ENCODE measurements at regions not wholly inside any gene's neighbourhood (a gene's known extent, or its start where the extent isn't known, plus 50 kb on each side); places are given as distances from the start of the nearest gene placed in this dataset.
"Not testable (repeated sequence)": the region's sequence is repeated elsewhere in the genome, so short reads cannot be mapped to it uniquely, and the experiment has no call there.

DNA sequence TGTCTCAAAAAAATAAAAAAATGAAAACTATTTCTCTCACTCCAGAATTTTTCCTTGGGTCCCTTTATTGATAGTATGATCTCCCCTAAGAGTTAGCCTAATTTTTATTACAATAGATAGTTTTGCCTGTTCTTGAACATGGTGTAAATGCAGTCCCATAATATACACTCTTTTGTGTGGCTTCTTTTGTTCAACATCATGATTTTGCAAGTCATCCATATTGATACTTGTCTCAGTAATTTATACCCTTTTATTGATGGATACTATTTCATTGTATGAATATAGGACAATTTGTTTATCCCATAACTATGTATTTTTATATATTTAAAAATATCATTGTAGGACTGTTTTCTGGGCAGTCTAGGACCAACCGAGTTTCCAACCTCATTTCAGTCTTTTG, 207.0 kb downstream of the UTP18 start:
- in situ Hi-C loops (cut with HindIII; ENCODE audit: low pct_unique_long_range_greater_than_20kb, low sequenced_read_pairs) = no loop called here

DNA sequence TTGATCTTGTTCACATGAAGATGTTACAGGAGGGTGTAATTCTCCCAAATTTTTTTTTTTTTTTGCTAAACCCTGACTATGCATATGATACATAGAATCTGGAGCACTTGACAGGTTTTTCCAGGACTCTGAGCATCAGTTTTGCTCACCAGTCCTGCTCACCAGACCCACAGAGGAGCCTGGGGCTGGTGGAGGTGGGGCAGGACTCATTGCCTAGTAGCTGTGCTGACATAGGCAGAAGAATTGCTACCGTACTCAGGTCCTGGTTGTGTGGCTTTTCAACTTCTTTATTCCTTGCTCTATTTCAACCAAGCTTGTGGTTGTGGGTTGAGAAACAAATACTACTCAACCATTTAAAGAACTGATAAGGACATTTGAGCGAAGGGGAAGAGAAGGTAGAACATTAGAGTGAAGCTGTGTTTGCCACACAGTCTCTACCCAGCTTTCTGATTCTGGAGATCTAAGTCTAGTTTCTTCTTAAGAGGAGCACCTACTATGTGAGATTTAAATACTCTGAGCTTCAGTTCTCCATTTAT, 212.4 kb downstream of the UTP18 start:
- in situ Hi-C loops (cut with HindIII; ENCODE audit: low pct_unique_long_range_greater_than_20kb, low sequenced_read_pairs) = no loop called here
- no peak for DNase-seq (ENCODE audit: low read depth)

More for the DNA sequence above, 207.0 kb downstream of the UTP18 start:
- no peak for DNase-seq (ENCODE audit: low read depth)

DNA sequence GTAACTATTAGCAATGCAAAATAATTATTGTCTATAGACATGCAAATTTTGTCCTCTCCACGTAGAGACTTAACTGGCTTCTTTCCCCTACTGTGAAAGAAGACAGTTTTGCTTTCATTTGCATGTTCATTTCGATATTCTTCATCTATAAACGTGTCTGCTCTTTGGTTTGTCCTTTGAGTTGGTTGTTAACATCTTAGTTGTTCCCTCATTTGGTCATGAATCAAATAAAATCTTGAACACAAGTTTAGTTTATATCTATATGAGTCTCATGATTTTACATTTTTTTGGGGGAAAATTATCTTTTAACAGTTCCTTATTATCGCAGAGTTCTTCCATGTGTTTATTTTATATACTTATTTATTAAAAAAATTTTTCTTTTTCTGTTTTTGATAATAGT, 214.4 kb downstream of the UTP18 start:
- DNase-seq (ENCODE audit: low read depth) = no peak
- in situ Hi-C loops (cut with HindIII; ENCODE audit: low pct_unique_long_range_greater_than_20kb, low sequenced_read_pairs) = no loop called here

DNA sequence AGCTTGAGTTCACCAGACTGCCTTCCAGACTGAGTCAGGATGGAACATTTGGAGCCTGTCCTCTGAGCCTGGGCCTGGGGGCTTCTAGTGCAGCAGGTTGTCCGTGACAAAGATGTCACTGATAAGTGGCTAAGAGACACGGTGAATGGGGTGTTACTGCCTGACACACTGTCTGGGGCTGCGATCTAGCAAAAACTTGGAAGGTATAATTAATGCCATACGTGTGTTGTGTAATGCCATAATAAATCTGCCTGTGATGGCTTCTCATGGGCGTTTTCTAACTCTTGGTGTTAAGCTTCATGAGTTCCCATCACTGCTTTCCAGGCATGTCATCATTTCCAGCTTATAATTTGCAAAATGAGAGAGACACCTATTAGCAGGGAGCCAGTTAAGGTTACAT, 215.4 kb downstream of the UTP18 start:
- no peak for DNase-seq (ENCODE audit: low read depth)

DNA sequence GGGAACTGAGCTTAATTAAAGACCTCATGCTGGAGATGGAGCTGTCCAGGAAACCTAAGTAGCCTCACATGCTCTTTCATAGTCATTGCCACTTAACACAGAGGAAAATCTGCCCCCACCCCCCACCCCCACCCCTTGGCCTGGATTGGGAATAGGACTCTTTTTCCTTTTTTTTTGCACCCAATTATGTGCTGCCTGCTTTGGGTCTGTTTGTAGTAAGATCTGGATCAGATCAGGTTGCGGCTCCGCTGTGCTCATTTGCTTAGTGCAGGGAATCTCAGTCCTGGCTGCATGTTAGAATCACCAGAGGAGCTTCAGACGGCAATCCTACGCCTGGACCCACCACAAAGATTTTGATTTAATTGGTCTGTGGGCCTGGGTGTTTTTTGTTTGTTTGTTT, 219.0 kb downstream of the UTP18 start:
- in situ Hi-C loops (cut with HindIII; ENCODE audit: low pct_unique_long_range_greater_than_20kb, low sequenced_read_pairs) = no loop called here
- DNase-seq (ENCODE audit: low read depth) = no peak

More for the DNA sequence above, 215.4 kb downstream of the UTP18 start:
- in situ Hi-C loops (cut with HindIII; ENCODE audit: low pct_unique_long_range_greater_than_20kb, low sequenced_read_pairs) = no loop called here

DNA sequence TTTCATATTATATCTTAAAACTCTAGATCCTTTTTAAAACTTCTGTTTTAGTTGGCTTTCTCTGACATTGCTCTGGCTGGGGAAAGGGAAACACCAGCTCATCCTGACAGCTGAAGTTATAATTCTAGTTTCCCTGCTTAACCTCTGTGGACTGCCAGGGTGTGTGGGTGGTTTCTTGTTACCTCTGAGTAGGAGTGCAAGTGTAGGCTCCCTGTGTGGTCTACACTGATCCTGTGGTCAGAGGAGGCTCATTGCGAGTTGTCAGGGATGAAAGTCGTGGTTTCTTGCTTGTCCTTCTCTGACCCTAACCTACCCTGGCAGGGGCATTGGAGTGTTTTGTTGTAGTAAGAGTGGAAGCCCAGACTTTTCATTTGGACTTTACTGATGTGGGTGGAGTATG, 221.0 kb downstream of the UTP18 start:
- DNase-seq (ENCODE audit: low read depth) = no peak
- in situ Hi-C loops (cut with HindIII; ENCODE audit: low pct_unique_long_range_greater_than_20kb, low sequenced_read_pairs) = no loop called here

DNA sequence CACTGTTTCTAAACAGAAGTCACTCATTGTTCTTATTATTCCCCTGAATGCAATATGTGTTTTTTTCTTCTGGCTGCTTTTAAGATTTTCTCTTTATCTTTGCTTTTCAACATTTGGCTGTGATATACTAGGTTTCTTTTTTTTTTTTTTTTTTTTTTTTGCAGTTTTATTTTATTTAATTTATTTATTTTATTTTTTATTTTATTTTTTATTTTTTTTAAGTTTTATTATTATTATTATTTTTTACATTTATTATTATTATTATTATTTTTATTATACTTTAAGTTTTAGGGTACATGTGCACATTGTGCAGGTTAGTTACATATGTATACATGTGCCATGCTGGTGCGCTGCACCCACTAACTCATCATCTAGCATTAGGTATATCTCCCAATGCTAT, 221.9 kb downstream of the UTP18 start:
- in situ Hi-C loops (cut with HindIII; ENCODE audit: low pct_unique_long_range_greater_than_20kb, low sequenced_read_pairs) = not testable (repeated sequence)

DNA sequence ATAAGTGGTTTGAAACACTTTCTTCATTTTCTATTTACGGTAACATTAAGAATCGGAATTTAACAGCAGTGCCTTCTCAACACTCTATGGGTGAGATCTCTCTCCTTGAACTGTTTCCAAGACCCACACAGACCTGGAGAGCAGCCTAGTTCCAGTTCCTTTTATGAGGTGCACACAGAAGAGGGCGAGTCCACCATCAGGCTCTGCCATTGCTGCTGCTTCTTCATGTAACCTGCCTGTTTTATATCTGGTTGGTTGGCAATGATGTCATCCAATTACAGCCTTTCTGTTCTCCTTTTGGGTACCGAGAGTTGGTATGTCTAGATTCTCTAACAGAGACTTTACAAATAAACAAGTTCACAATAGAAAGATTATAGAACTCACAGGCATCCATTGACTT, 225.7 kb downstream of the UTP18 start:
- in situ Hi-C loops (cut with HindIII; ENCODE audit: low pct_unique_long_range_greater_than_20kb, low sequenced_read_pairs) = no loop called here
- no peak for DNase-seq (ENCODE audit: low read depth)

More for the DNA sequence above, 221.9 kb downstream of the UTP18 start:
- DNase-seq (ENCODE audit: low read depth) = not testable (repeated sequence)

DNA sequence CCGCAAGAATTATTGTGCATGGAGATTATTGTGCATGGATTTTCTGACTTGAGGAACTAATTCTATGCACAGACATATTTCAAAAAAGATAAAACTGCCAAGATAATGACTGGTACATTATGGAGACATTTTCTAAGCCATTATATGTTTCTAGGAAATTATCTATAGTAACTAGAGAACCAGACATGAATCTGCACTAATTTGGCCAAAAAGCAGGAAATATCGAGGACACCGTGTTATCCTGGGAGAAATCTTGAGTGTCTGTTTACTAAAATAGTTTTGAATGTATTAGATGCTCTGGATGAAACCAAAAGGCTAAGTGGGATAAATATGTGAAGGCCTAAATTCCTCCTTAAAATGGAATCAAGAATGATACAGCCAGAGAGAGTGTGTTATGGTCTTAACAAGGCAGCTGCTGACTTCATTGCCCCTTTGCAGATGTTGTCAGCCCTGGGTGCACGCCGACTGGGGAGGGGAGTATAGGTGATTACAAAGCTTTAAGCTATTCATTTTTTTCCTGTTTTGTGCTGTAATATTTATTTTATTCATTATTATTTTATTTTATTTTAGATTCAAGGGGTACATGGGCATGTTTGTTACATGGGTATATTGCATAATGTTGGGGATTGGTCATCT, 226.7 kb downstream of the UTP18 start:
- in situ Hi-C loops (cut with HindIII; ENCODE audit: low pct_unique_long_range_greater_than_20kb, low sequenced_read_pairs) = no loop called here
- DNase-seq (ENCODE audit: low read depth) = no peak

DNA sequence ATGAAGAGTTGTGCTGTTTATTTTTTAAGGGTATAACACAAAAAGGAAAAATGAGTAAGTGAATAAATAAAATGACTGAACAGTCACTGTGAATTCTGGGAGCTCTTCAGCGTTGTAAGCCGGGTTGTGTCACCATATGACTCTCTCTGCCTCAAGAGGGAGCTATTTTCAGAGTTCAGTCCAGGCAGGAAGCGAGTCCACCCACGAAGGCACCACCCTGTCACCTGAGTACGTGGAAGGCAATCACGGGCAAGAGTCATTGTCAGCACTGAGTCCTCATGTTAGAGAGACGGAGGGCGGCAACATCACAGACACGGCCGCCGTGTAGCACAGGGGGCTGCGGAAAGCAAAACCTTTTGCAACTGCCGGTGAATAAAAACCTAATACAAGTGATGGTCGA, 227.6 kb downstream of the UTP18 start:
- in situ Hi-C loops (cut with HindIII; ENCODE audit: low pct_unique_long_range_greater_than_20kb, low sequenced_read_pairs) = no loop called here
- DNase-seq (ENCODE audit: low read depth) = peak; percentile 4

DNA sequence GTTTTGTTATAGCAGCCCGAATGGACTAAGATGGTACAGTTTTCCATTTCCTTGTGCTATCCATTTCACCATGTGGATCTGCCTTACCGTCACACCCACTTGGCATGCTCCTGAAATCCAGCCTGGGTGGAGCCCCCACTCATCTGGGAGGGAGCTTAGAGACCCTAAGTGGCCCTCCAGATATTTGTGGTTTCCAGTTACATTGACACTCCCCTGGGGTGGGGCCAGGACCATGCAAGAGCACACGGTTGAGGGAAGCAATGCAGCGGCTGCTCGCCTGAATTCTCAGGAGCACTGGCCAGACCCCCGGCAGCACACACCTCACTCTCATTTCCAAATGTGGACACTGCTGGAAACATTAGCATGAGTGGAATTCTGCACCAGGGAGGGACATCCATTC, 231.1 kb downstream of the UTP18 start:
- DNase-seq (ENCODE audit: low read depth) = no peak
- in situ Hi-C loops (cut with HindIII; ENCODE audit: low pct_unique_long_range_greater_than_20kb, low sequenced_read_pairs) = no loop called here

DNA sequence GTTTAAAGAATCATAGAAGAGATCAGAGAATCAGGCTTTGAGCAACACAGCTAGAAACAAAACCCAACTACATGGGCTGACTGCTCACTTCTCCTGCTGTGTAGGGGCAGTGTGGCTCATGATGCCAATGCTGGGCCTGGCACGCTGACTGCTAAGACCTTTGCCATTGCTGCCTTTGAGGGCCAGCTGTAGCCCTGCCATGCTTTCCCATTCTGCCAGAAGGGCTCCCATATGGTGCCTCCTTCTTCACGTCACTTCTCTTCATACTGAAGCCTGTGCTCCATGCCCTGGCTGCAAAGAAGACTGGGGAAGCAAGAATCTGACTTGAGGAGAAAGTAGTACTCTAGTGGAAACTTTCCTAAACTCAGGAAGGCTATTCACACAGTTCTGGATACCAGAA, 232.9 kb downstream of the UTP18 start:
- in situ Hi-C loops (cut with HindIII; ENCODE audit: low pct_unique_long_range_greater_than_20kb, low sequenced_read_pairs) = no loop called here
- DNase-seq (ENCODE audit: low read depth) = no peak

DNA sequence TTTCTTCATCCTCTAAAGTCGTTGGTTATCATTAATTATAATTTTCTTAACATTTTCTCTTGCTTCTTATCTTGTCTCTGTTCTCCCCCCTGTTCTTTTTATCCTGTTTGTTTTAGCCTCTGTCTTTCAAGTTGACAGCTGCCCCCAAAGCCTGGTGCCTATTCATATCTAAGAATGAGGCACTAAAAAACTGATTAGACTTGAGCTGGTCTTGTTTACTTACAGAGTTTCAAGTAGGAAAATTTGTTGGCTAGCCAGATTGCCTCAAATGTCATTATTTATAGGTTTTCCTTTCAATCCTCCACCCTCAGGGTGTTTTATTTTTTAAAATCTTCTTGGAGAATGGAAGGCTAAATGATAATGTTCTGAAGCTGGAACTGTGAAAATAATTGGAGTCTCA, 236.0 kb downstream of the UTP18 start:
- in situ Hi-C loops (cut with HindIII; ENCODE audit: low pct_unique_long_range_greater_than_20kb, low sequenced_read_pairs) = no loop called here
- DNase-seq (ENCODE audit: low read depth) = no peak

DNA sequence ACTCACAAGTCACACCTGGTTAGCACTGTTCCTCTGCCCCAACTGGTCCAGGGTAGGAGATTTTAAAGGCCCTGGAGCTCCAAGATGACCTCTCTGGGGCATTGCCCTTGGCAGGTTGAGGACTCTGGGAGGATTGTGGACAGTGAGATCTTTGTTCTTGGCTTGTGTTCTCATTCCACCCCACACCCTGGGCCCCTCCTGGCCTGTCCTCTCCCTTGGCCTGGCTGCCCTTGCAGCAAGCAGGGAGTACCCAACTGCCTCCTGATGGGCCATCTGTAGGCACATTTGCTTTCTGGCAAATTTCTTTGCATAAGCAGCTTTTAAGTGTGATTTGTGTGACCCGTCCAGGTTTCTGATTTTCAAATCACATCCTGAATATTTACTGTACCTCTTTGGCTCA, 239.6 kb downstream of the UTP18 start:
- in situ Hi-C loops (cut with HindIII; ENCODE audit: low pct_unique_long_range_greater_than_20kb, low sequenced_read_pairs) = no loop called here
- DNase-seq (ENCODE audit: low read depth) = no peak

DNA sequence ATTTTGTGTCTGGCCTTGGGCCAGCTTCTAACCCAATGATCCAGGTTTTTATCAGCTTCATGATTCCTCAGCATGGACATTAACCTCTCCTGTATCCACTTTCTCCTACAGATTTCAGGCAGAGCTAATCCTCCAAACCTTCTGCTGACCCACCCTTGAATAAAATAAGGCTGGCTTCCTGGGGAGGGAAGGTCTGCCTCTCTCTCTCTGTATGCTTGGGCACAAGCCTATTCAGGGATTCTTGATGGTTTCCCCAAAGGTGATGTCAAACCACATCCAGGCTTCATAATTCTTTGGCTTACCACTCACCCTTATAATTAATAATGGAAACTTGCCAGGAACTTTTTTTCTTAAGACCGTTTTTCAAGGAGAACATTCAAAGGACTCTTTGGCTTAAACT, 240.1 kb downstream of the UTP18 start:
- no peak for DNase-seq (ENCODE audit: low read depth)
- in situ Hi-C loops (cut with HindIII; ENCODE audit: low pct_unique_long_range_greater_than_20kb, low sequenced_read_pairs) = no loop called here

DNA sequence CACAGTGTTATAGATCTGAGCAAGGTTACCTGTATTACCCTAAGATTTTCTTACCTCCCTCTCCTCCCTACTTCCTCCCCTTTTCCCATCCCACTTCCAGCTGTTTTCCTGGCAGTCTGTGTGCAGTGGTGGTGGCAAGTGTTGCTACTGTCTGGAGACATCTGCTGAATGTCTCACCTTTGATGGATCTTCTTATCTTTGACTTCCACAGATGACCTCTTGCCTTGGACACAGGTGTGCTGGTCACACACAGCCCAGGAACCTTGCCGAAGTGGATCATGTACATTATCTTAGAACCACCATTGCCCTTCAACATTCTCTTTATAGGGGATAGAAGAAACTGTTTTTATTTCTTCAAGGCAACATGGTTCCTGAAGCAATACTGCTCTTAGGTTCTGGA, 245.1 kb downstream of the UTP18 start:
- in situ Hi-C loops (cut with HindIII; ENCODE audit: low pct_unique_long_range_greater_than_20kb, low sequenced_read_pairs) = no loop called here
- DNase-seq (ENCODE audit: low read depth) = no peak

DNA sequence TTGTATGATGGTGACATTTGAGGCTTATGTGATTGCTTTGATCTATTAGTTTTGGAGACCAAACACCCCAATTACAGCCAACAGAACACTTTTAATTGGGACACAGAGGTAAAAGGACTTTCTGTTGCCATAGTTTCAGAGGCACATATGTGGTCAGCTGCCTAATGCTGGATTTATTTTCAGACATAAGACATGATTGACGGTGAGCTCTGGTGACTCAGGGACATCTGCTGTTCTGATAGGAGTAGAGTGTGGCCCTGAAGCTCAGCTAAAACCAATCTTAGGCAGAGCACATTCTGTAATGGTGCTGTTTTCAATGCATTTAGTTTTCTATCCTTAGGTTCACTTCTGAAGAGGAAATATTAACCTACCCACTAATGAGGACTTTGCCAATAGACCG, 247.1 kb downstream of the UTP18 start:
- DNase-seq (ENCODE audit: low read depth) = no peak
- in situ Hi-C loops (cut with HindIII; ENCODE audit: low pct_unique_long_range_greater_than_20kb, low sequenced_read_pairs) = no loop called here

DNA sequence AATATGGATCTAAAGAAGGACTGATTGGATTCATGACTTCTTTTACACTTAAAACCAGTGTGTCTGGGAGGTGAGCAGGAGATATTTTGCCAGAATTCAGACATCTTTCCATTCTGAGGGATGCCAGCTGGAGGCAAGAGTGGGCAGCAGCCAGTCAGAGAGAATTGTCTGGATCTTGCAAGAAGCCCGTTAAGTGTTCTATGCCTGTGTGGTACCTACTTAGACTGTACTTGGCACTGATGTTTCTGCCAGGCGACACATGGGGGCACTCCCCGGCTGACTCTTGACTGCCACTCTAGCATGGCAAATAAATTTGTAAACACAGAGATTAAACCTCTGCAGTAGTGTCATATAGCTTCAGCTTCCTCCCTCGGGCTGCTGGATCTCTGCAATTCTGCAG, 247.7 kb downstream of the UTP18 start:
- in situ Hi-C loops (cut with HindIII; ENCODE audit: low pct_unique_long_range_greater_than_20kb, low sequenced_read_pairs) = no loop called here
- no peak for DNase-seq (ENCODE audit: low read depth)

DNA sequence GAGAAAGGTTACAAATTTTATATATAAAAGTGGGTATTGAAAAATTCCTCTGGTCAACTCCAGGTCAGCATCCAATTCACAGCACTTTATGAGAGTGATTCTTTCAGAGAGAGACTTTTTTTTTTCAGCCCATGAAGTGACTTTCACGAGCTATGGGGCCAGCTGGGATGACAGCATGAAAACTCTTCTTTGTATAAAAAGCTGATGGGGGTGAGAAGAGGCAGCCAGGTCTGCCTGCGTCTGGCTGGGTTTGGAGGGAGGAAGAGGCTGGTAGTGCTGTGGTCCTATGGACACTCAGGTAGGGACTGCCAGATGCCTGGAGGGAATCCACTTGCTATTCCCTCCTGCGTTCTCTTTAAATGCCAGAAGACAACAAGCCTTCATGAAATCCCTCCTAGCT, 250.6 kb downstream of the UTP18 start:
- in situ Hi-C loops (cut with HindIII; ENCODE audit: low pct_unique_long_range_greater_than_20kb, low sequenced_read_pairs) = no loop called here
- DNase-seq (ENCODE audit: low read depth) = no peak

DNA sequence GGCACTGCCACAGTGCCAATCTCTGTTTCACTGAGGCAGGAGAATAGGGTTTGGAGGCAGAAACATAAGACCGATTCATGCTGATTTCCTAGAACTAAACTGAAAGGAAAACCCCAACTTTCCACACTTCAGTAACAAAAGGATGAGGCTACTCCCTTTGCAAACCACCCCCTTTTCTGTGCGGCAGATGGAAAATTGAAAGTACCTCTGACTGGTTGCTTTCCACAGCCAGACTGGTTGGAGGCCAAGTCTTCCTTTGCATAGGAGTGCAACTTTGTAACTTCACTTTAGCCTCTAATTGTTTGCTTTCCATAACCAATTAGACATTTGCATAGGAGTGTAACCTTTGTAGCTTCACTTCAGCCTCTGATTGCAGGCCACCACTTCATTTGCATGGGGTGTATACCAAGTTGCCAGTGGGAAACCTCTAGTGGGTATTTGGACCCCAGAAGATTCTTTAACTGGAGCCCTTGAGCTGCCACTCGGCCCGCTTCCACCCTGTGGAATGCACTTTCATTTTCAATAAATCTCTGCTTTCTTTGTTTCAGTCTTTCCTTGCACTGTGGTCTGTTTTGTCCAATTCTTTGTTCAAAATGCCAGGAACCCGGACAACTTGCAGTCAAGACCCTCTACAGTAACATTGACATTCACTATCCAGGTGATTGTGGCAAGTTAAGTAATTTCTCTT, 252.0 kb downstream of the UTP18 start:
- in situ Hi-C loops (cut with HindIII; ENCODE audit: low pct_unique_long_range_greater_than_20kb, low sequenced_read_pairs) = no loop called here

More for the DNA sequence above, 252.0 kb downstream of the UTP18 start:
- DNase-seq (ENCODE audit: low read depth) = no peak

All from Caki2 (cell line).